DOHH2 (cell line): ENCODE measurements at regions not wholly inside any gene's neighbourhood (a gene's known extent, or its start where the extent isn't known, plus 50 kb on each side); places are given as distances from the start of the nearest gene placed in this dataset.
"Not testable (repeated sequence)": the region's sequence is repeated elsewhere in the genome, so short reads cannot be mapped to it uniquely, and the experiment has no call there.

ENCODE experiments used
- H3F3A ChIP-seq: fragments of 200-600 bp; sonication (generic), shearing (Covaris generic); 2 replicates; pipeline ENCODE4 v1.6.0; 2016; ENCODE audit warnings: antibody characterized with exemption, mild to moderate bottlenecking; ENCODE audit not compliant: control insufficient read depth, insufficient read depth
- H3K27ac ChIP-seq: fragments of 200-600 bp; sonication (generic); 2 replicates; pipeline ENCODE4 v1.5.1; 2014; ENCODE audit warnings: low read depth, mild to moderate bottlenecking, low read length, moderate library complexity
- H3K27me3 ChIP-seq: fragments of 200-600 bp; sonication (generic); 2 replicates; pipeline ENCODE4 v1.6.1; 2014; ENCODE audit warnings: mild to moderate bottlenecking, low read length, mixed read lengths; ENCODE audit not compliant: control insufficient read depth
- H3K36me3 ChIP-seq: fragments of 200-600 bp; sonication (generic); 2 replicates; pipeline ENCODE4 v1.6.1; 2014; ENCODE audit warnings: mild to moderate bottlenecking, low read length, moderate library complexity, mixed read lengths; ENCODE audit not compliant: control insufficient read depth
- H3K4me1 ChIP-seq: fragments of 200-600 bp; sonication (generic); 2 replicates; pipeline ENCODE4 v1.6.1; 2014; ENCODE audit warnings: mild to moderate bottlenecking, low read length, mixed read lengths; ENCODE audit not compliant: control insufficient read depth
- H3K4me2 ChIP-seq: fragments of 200-600 bp; sonication (generic); 2 replicates; pipeline ENCODE4 v1.6.0; 2014; ENCODE audit warnings: mild to moderate bottlenecking, low read length, moderate library complexity
- H3K4me3 ChIP-seq: fragments of 200-600 bp; sonication (generic); 2 replicates; pipeline ENCODE4 v1.5.1; 2014; ENCODE audit warnings: mild to moderate bottlenecking, low read length, mixed read lengths
- H3K79me2 ChIP-seq: fragments of 200-600 bp; sonication (generic); 2 replicates; pipeline ENCODE4 v1.6.1; 2014; ENCODE audit warnings: mild to moderate bottlenecking, low read length, mixed read lengths; ENCODE audit not compliant: control insufficient read depth
- H3K9me2 ChIP-seq: fragments of 200-600 bp; sonication (generic); replicated peaks from 2 replicates; pipeline ENCODE4 v1.6.1; 2014; ENCODE audit warnings: mild to moderate bottlenecking, low read length, mixed read lengths; ENCODE audit not compliant: control insufficient read depth
- H3K9me3 ChIP-seq: fragments of 200-600 bp; sonication (generic); 2 replicates; pipeline ENCODE4 v1.6.1; 2014; ENCODE audit warnings: antibody characterized with exemption, low read length, mixed read lengths; ENCODE audit not compliant: control insufficient read depth, insufficient read depth
- H4K20me1 ChIP-seq: fragments of 200-600 bp; sonication (generic); 2 replicates; pipeline ENCODE4 v1.6.0; 2014; ENCODE audit warnings: low read depth, mild to moderate bottlenecking, antibody characterized with exemption, low read length, moderate library complexity; ENCODE audit not compliant: control insufficient read depth, insufficient read depth
- CTCF ChIP-seq: fragments of 200-600 bp; sonication (generic); IDR thresholded peaks from one replicate; pipeline ENCODE4 v1.5.1; 2014; ENCODE audit warnings: antibody characterized with exemption, mild to moderate bottlenecking, low read depth, low read length; ENCODE audit not compliant: poor library complexity, severe bottlenecking
- EZH2phosphoT487 ChIP-seq: fragments of 200-600 bp; sonication (generic); IDR thresholded peaks from 2 replicates; pipeline ENCODE4 v1.6.1; 2017; ENCODE audit warnings: borderline replicate concordance, mild to moderate bottlenecking, antibody characterized with exemption, low read length, moderate library complexity, mixed read lengths

DNA sequence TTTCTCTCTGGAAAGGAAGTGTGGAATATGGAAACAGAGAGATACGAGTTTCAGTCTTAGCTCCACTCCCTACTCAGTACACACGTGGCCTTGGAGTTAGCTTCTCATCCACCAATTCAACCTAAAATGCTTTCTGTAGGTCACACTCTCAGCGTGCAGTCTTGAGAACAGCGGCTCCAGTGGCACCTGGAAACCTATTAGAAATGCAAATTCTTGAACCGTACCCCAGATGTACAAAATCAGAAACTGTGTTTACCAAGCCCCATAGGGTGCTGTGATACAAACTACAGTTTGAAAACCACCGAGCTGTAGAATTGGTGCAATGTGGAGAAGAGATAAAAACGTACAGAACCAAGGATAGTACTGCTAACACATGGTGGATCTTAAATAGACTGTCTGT, 91.1 kb upstream of the SP4 start:
- no peaks in the 10 kb centered on the region for H3K36me3 ChIP-seq
- H3K27ac ChIP-seq = no peak overlapping the region
- H3K79me2 ChIP-seq = no peaks in the 10 kb centered on the region
- H3K4me2 ChIP-seq = no peak overlapping the region
- H3K9me2 ChIP-seq = no peaks in the 10 kb centered on the region
- H3K9me3 ChIP-seq = no peaks in the 10 kb centered on the region
- TF ChIP-seq CTCF = no peak
- no peak for TF ChIP-seq EZH2phosphoT487
- no peak overlapping the region for H3K4me3 ChIP-seq
- H4K20me1 ChIP-seq = no peaks in the 10 kb centered on the region
- no peaks in the 10 kb centered on the region for H3K4me1 ChIP-seq
- H3K27me3 ChIP-seq = no peaks in the 10 kb centered on the region
- H3F3A ChIP-seq = no peaks in the 10 kb centered on the region

- no peaks in the 10 kb centered on the region for H3K9me2 ChIP-seq
- no peak overlapping the region for H3K4me2 ChIP-seq
- TF ChIP-seq CTCF (no peak), EZH2phosphoT487 (no peak)
- H3K27me3 ChIP-seq = no peaks in the 10 kb centered on the region
- no peaks in the 10 kb centered on the region for H3K4me1 ChIP-seq
- H3K9me3 ChIP-seq = no peaks in the 10 kb centered on the region
- H3K4me3 ChIP-seq = no peak overlapping the region
- H4K20me1 ChIP-seq = no peaks in the 10 kb centered on the region
- no peaks in the 10 kb centered on the region for H3F3A ChIP-seq
- H3K27ac ChIP-seq = no peak overlapping the region
- no peaks in the 10 kb centered on the region for H3K36me3 ChIP-seq
- H3K79me2 ChIP-seq = no peaks in the 10 kb centered on the region
Measured at GRCh38 chr7:21338728-21339164, 89.1 kb upstream of the SP4 start.

DNA sequence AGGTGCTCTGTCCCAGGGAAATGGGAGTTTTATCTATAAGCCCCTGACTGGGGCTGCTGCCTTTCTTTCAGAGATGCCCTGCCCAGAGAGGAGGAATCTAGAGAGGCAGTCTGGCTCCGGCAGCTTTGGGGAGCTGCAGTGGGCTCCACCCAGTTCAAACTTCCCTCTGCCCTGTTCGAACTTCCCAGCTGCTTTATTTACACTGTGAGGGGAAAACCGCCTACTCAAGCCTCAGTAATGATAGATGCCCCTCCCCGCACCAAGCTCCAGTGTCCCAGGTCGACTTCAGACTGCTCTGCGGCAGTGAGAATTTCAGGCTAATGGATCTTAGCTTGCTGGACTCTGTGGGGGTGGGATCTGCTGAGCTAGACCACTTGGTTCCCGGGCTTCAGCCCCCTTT, 83.0 kb upstream of the SP4 start:
- H3K27ac ChIP-seq, H3K9me2 ChIP-seq, H3K9me3 ChIP-seq, H3K4me3 ChIP-seq, H3K36me3 ChIP-seq, H4K20me1 ChIP-seq, H3F3A ChIP-seq, H3K4me2 ChIP-seq, H3K79me2 ChIP-seq, H3K27me3 ChIP-seq, H3K4me1 ChIP-seq: not testable (repeated sequence)

- H3K4me2 ChIP-seq = no peak overlapping the region
- H4K20me1 ChIP-seq = no peaks in the 10 kb centered on the region
- H3K9me2 ChIP-seq = no peaks in the 10 kb centered on the region
- no peaks in the 10 kb centered on the region; the same call in 1 of the 2 replicates for H3K9me3 ChIP-seq
- TF ChIP-seq EZH2phosphoT487 (no peak), CTCF (no peak)
- H3K27me3 ChIP-seq = no peaks in the 10 kb centered on the region
- no peak overlapping the region for H3K4me3 ChIP-seq
- no peak overlapping the region for H3K27ac ChIP-seq
- no peaks in the 10 kb centered on the region for H3K36me3 ChIP-seq
- no peaks in the 10 kb centered on the region for H3K4me1 ChIP-seq
- no peaks in the 10 kb centered on the region for H3K79me2 ChIP-seq
- no peaks in the 10 kb centered on the region for H3F3A ChIP-seq
Measured at GRCh38 chr7:21345361-21345760, 82.5 kb upstream of the SP4 start.
